ENCODE measurements at regions not wholly inside any gene's neighbourhood (a gene's known extent, or its start where the extent isn't known, plus 50 kb on each side); places are given as distances from the start of the nearest gene placed in this dataset.

GRCh38 chr2:237196866-237197618 is 111.4 kb downstream of the COPS8 start:
- H3K27me3 Mint-ChIP-seq = peaks cover under 1% of the 10 kb centered on the region
- no peak for ATAC-seq (replicated peaks)

GRCh38 chr2:237198164-237198855 is 112.6 kb downstream of the COPS8 start:
- Mint-ChIP-seq H3K36me3 (ENCODE audit: low read depth) (no peaks in the 10 kb centered on the region), H3K27ac (no peak overlapping the region), H3K4me1 (no peaks in the 10 kb centered on the region), H3K4me3 (no peak overlapping the region), H3K27me3 (peaks cover 5% of the 10 kb centered on the region), H3K9me3 (no peaks in the 10 kb centered on the region)
- no peak for ATAC-seq (replicated peaks)

More at GRCh38 chr2:237196866-237197618, 111.4 kb downstream of the COPS8 start:
- Mint-ChIP-seq H3K4me1 (no peaks in the 10 kb centered on the region), H3K36me3 (ENCODE audit: low read depth) (no peaks in the 10 kb centered on the region), H3K4me3 (no peak overlapping the region), H3K27ac (no peak overlapping the region), H3K9me3 (no peaks in the 10 kb centered on the region)

GRCh38 chr2:237199082-237199481 is 113.4 kb downstream of the COPS8 start:
- no peaks in the 10 kb centered on the region for H3K36me3 Mint-ChIP-seq (ENCODE audit: low read depth)
- no peak for ATAC-seq (replicated peaks)

GRCh38 chr2:237199577-237199976 is 113.9 kb downstream of the COPS8 start:
- H3K27ac Mint-ChIP-seq = no peak overlapping the region
- peaks cover 12% of the 10 kb centered on the region for H3K27me3 Mint-ChIP-seq
- H3K4me1 Mint-ChIP-seq = no peaks in the 10 kb centered on the region
- H3K9me3 Mint-ChIP-seq = no peaks in the 10 kb centered on the region
- H3K4me3 Mint-ChIP-seq = no peak overlapping the region
- H3K36me3 Mint-ChIP-seq (ENCODE audit: low read depth) = no peaks in the 10 kb centered on the region
- ATAC-seq (replicated peaks) = no peak

More at GRCh38 chr2:237199082-237199481, 113.4 kb downstream of the COPS8 start:
- Mint-ChIP-seq H3K4me1 (no peaks in the 10 kb centered on the region), H3K27ac (no peak overlapping the region), H3K9me3 (no peaks in the 10 kb centered on the region), H3K4me3 (no peak overlapping the region), H3K27me3 (peaks cover 12% of the 10 kb centered on the region)

GRCh38 chr2:237200462-237200861 is 114.8 kb downstream of the COPS8 start:
- no peaks in the 10 kb centered on the region for H3K4me1 Mint-ChIP-seq
- no peaks in the 10 kb centered on the region for H3K9me3 Mint-ChIP-seq
- H3K4me3 Mint-ChIP-seq = no peak overlapping the region
- peaks cover 20% of the 10 kb centered on the region for H3K27me3 Mint-ChIP-seq
- ATAC-seq (replicated peaks) = no peak
- no peaks in the 10 kb centered on the region for H3K36me3 Mint-ChIP-seq (ENCODE audit: low read depth)
- no peak overlapping the region for H3K27ac Mint-ChIP-seq

GRCh38 chr2:237201461-237202287 is 116.0 kb downstream of the COPS8 start:
- Mint-ChIP-seq H3K9me3 (no peaks in the 10 kb centered on the region), H3K27ac (no peak overlapping the region), H3K4me1 (no peaks in the 10 kb centered on the region), H3K36me3 (ENCODE audit: low read depth) (no peaks in the 10 kb centered on the region), H3K27me3 (peaks cover 24% of the 10 kb centered on the region), H3K4me3 (no peak overlapping the region)
- peak; percentile 91 for ATAC-seq (replicated peaks)

GRCh38 chr2:237202288-237203030 is 116.8 kb downstream of the COPS8 start:
- Mint-ChIP-seq H3K36me3 (ENCODE audit: low read depth) (no peaks in the 10 kb centered on the region), H3K27ac (no peak overlapping the region), H3K9me3 (no peaks in the 10 kb centered on the region), H3K4me3 (no peak overlapping the region), H3K27me3 (peaks cover 28% of the 10 kb centered on the region), H3K4me1 (no peaks in the 10 kb centered on the region)
- no peak for ATAC-seq (replicated peaks)

- H3K4me1 Mint-ChIP-seq = no peaks in the 10 kb centered on the region
- no peak overlapping the region for H3K4me3 Mint-ChIP-seq
- H3K36me3 Mint-ChIP-seq (ENCODE audit: low read depth) = no peaks in the 10 kb centered on the region
- H3K27me3 Mint-ChIP-seq = peaks cover 36% of the 10 kb centered on the region
- no peak for ATAC-seq (replicated peaks)
- H3K27ac Mint-ChIP-seq = no peak overlapping the region
- no peaks in the 10 kb centered on the region for H3K9me3 Mint-ChIP-seq
Measured at GRCh38 chr2:237205043-237205541, 119.4 kb downstream of the COPS8 start.

GRCh38 chr2:237205561-237205971 is 119.9 kb downstream of the COPS8 start:
- H3K4me3 Mint-ChIP-seq = no peak overlapping the region
- no peaks in the 10 kb centered on the region for H3K36me3 Mint-ChIP-seq (ENCODE audit: low read depth)
- no peak overlapping the region for H3K27ac Mint-ChIP-seq
- peaks cover 39% of the 10 kb centered on the region for H3K27me3 Mint-ChIP-seq
- no peak for ATAC-seq (replicated peaks)
- no peaks in the 10 kb centered on the region for H3K9me3 Mint-ChIP-seq
- no peaks in the 10 kb centered on the region for H3K4me1 Mint-ChIP-seq

- no peaks in the 10 kb centered on the region for H3K9me3 Mint-ChIP-seq
- ATAC-seq (replicated peaks) = no peak
- H3K27ac Mint-ChIP-seq = no peak overlapping the region
- H3K4me1 Mint-ChIP-seq = no peaks in the 10 kb centered on the region
- peaks cover 37% of the 10 kb centered on the region for H3K27me3 Mint-ChIP-seq
- no peak overlapping the region for H3K4me3 Mint-ChIP-seq
- no peaks in the 10 kb centered on the region for H3K36me3 Mint-ChIP-seq (ENCODE audit: low read depth)
Measured at GRCh38 chr2:237207646-237208045, 122.0 kb downstream of the COPS8 start.

GRCh38 chr2:237208373-237209260 is 122.9 kb downstream of the COPS8 start:
- Mint-ChIP-seq H3K4me1 (no peaks in the 10 kb centered on the region), H3K27ac (no peak overlapping the region), H3K4me3 (no peak overlapping the region), H3K9me3 (no peaks in the 10 kb centered on the region), H3K36me3 (ENCODE audit: low read depth) (no peaks in the 10 kb centered on the region), H3K27me3 (peaks cover 31% of the 10 kb centered on the region)
- no peak for ATAC-seq (replicated peaks)

GRCh38 chr2:237209885-237210284 is 124.2 kb downstream of the COPS8 start:
- no peak for ATAC-seq (replicated peaks)
- no peak overlapping the region for H3K4me3 Mint-ChIP-seq
- H3K27me3 Mint-ChIP-seq = peaks cover 24% of the 10 kb centered on the region
- H3K4me1 Mint-ChIP-seq = no peaks in the 10 kb centered on the region
- H3K27ac Mint-ChIP-seq = no peak overlapping the region
- H3K36me3 Mint-ChIP-seq (ENCODE audit: low read depth) = no peaks in the 10 kb centered on the region
- no peaks in the 10 kb centered on the region for H3K9me3 Mint-ChIP-seq

GRCh38 chr2:237210297-237210696 is 124.6 kb downstream of the COPS8 start:
- H3K27me3 Mint-ChIP-seq = peaks cover 20% of the 10 kb centered on the region
- no peaks in the 10 kb centered on the region for H3K9me3 Mint-ChIP-seq
- ATAC-seq (replicated peaks) = no peak
- H3K4me3 Mint-ChIP-seq = no peak overlapping the region
- H3K4me1 Mint-ChIP-seq = no peaks in the 10 kb centered on the region
- H3K27ac Mint-ChIP-seq = no peak overlapping the region
- H3K36me3 Mint-ChIP-seq (ENCODE audit: low read depth) = no peaks in the 10 kb centered on the region

Data from activated T-helper 17 cell treated with anti-CD3 and anti-CD28 coated beads, Interleukin-2, amount 50 U/mL, for 72 hours (primary cell).